GM23338 (cell line): ENCODE measurements at regions not wholly inside any gene's neighbourhood (a gene's known extent, or its start where the extent isn't known, plus 50 kb on each side); places are given as distances from the start of the nearest gene placed in this dataset.

ENCODE experiments used
- ATAC-seq: fragments of 200-7000 bp; cut with Tn5 transposase; 3 replicates; pipeline ENCODE4 v1.9.1; 2020
- DNase-seq: peaks from one replicate; pipeline ENCODE4 v3.0.0-alpha.2; 2015; ENCODE audit warnings: low spot score
- H2AFZ ChIP-seq: fragments of 200-600 bp; sonication (generic); 2 replicates; pipeline ENCODE4 v1.8.0; 2016; ENCODE audit warnings: antibody characterized with exemption, mild to moderate bottlenecking, moderate library complexity
- H3F3A ChIP-seq: fragments of 200-600 bp; sonication (generic); replicated peaks from 2 replicates; pipeline ENCODE4 v1.8.0; 2017; ENCODE audit warnings: antibody characterized with exemption, mixed run types, low read depth
- H3K27ac ChIP-seq: fragments of 200-600 bp; sonication (generic); 2 replicates; pipeline ENCODE4 v1.6.1; 2016; ENCODE audit warnings: low read depth
- H3K27me3 ChIP-seq: fragments of 200-600 bp; sonication (generic); 2 replicates; pipeline ENCODE4 v1.8.0; 2016; ENCODE audit warnings: mild to moderate bottlenecking, mixed run types, moderate library complexity; ENCODE audit not compliant: insufficient read depth
- H3K36me3 ChIP-seq: fragments of 200-600 bp; sonication (generic); 2 replicates; pipeline ENCODE4 v1.8.0; 2016; ENCODE audit warnings: mild to moderate bottlenecking; ENCODE audit not compliant: insufficient read depth
- H3K4me1 ChIP-seq: fragments of 200-600 bp; sonication (generic); 2 replicates; pipeline ENCODE4 v1.8.0; 2016; ENCODE audit warnings: mild to moderate bottlenecking, moderate library complexity; ENCODE audit not compliant: insufficient read depth
- H3K4me2 ChIP-seq: fragments of 200-600 bp; sonication (generic); 2 replicates; pipeline ENCODE4 v1.7.1; 2017; ENCODE audit warnings: mixed run types
- H3K4me3 ChIP-seq: fragments of 200-600 bp; sonication (generic); 2 replicates; pipeline ENCODE4 v1.6.1; 2016; ENCODE audit warnings: mixed run types
- H3K79me2 ChIP-seq: fragments of 200-600 bp; sonication (generic); replicated peaks from 2 replicates; pipeline ENCODE4 v1.8.0; 2017; ENCODE audit warnings: mild to moderate bottlenecking; ENCODE audit not compliant: insufficient read depth
- H3K9me2 ChIP-seq: fragments of 200-600 bp; sonication (generic); 2 replicates; pipeline ENCODE4 v1.8.0; 2017; ENCODE audit not compliant: insufficient read depth
- H4K20me1 ChIP-seq: fragments of 200-600 bp; sonication (generic); replicated peaks from 2 replicates; pipeline ENCODE4 v1.8.0; 2017; ENCODE audit warnings: mild to moderate bottlenecking; ENCODE audit not compliant: insufficient read depth
- H3K27ac Mint-ChIP-seq: 2 replicates; pipeline ENCODE4 v1.8.0; 2020; ENCODE audit warnings: inconsistent platforms, mild to moderate bottlenecking, moderate library complexity, mixed read lengths
- H3K27me3 Mint-ChIP-seq: 3 replicates; pipeline ENCODE4 v1.8.0; 2022; ENCODE audit warnings: low read depth, mild to moderate bottlenecking, moderate library complexity, mixed read lengths, inconsistent platforms; ENCODE audit not compliant: insufficient read depth, poor library complexity
- H3K36me3 Mint-ChIP-seq: 3 replicates; pipeline ENCODE4 v1.8.0; 2021; ENCODE audit warnings: low read depth, mild to moderate bottlenecking, inconsistent platforms, moderate library complexity, mixed read lengths
- H3K4me1 Mint-ChIP-seq: 3 replicates; pipeline ENCODE4 v1.8.0; 2020; ENCODE audit warnings: mild to moderate bottlenecking, inconsistent platforms, mixed read lengths
- H3K4me3 Mint-ChIP-seq: 3 replicates; pipeline ENCODE4 v1.8.0; 2021; ENCODE audit warnings: moderate library complexity, mild to moderate bottlenecking, inconsistent platforms, mixed read lengths
- H3K9me3 Mint-ChIP-seq: 3 replicates; pipeline ENCODE4 v1.8.0; 2020; ENCODE audit warnings: moderate library complexity, mild to moderate bottlenecking, inconsistent platforms, mixed read lengths
- CREB1 ChIP-seq: fragments of 250-450 bp; sonication (Bioruptor Pico); IDR thresholded peaks from 2 replicates; pipeline ENCODE4 v1.5.0; 2020; ENCODE audit warnings: low read depth, mild to moderate bottlenecking, moderate library complexity
- ETS1 ChIP-seq: IDR thresholded peaks from 2 replicates; pipeline ENCODE4 v1.6.1; 2016; ENCODE audit warnings: antibody characterized with exemption
- EZH2 ChIP-seq: fragments of 200-600 bp; sonication (generic); IDR thresholded peaks from one replicate; pipeline ENCODE4 v1.8.0; 2017; ENCODE audit warnings: antibody characterized with exemption, mild to moderate bottlenecking, low read depth; ENCODE audit not compliant: unreplicated experiment
- EZH2phosphoT487 ChIP-seq: fragments of 200-600 bp; sonication (generic); IDR thresholded peaks from one replicate; pipeline ENCODE4 v1.8.1; 2018; ENCODE audit warnings: antibody characterized with exemption; ENCODE audit not compliant: unreplicated experiment
- JUNB ChIP-seq: IDR thresholded peaks from one replicate; pipeline ENCODE4 v1.6.1; 2016; ENCODE audit warnings: antibody characterized with exemption; ENCODE audit not compliant: unreplicated experiment
- NANOG ChIP-seq: IDR thresholded peaks from 2 replicates; pipeline ENCODE4 v1.6.1; 2016; ENCODE audit warnings: antibody characterized with exemption, borderline replicate concordance
- POLR2AphosphoS5 ChIP-seq: IDR thresholded peaks from 2 replicates; pipeline ENCODE4 v1.6.1; 2016; ENCODE audit warnings: antibody characterized with exemption, low read depth
- REST ChIP-seq: IDR thresholded peaks from one replicate; pipeline ENCODE4 v1.6.1; 2018; ENCODE audit warnings: antibody characterized with exemption; ENCODE audit not compliant: unreplicated experiment
- STAT1 ChIP-seq: IDR thresholded peaks from one replicate; pipeline ENCODE4 v1.6.1; 2016; ENCODE audit warnings: antibody characterized with exemption; ENCODE audit not compliant: unreplicated experiment
- ZNF114 ChIP-seq: fragments of 250-450 bp; sonication (Bioruptor Pico); IDR thresholded peaks from 2 replicates; pipeline ENCODE4 v1.5.0; 2020; ENCODE audit warnings: mild to moderate bottlenecking, moderate library complexity
- ZNF331 ChIP-seq: fragments of 250-450 bp; sonication (Bioruptor Pico); IDR thresholded peaks from 2 replicates; pipeline ENCODE4 v1.5.0; 2020; ENCODE audit warnings: low read depth, mild to moderate bottlenecking, moderate library complexity
- TF ChIP-seq, protein P1 (sequence below), 2 experiments: fragments of 200-600 bp in 1 of 2; sonication (generic) in 1 of 2; conservative IDR thresholded peaks; 2 replicates each; pipeline versions ENCODE4 v1.5.1 to v1.6.1; 2016 to 2017; ENCODE audit warnings: antibody characterized with exemption in 2 of 2, low read depth in 2 of 2, mild to moderate bottlenecking in 2 of 2, moderate library complexity in 1 of 2
- TF ChIP-seq, protein P2 (sequence below): fragments of 250-450 bp; sonication (Bioruptor Pico); IDR thresholded peaks from 2 replicates; pipeline ENCODE4 v1.5.0; 2020; ENCODE audit warnings: mild to moderate bottlenecking, moderate library complexity

DNA sequence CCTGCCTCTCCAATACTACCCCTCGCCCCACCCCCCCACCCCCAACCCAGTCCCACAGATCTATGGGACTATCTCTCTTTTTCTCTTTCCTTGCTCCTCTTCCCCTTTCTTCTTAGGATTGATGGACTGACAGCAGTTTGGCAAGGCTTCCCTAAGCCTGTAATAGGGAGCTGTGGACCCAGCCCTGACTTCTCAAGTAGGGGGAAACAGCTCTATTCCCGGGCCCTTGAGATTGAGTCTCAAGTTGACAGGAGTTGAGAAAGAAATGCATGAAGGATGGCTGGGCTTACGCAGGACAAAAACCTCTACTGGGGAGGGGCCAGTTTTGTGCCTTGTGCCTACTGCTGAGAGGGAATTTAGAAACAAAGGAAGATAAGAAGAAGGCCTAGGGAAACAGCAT lies 60.4 kb downstream of the SMUG1 start:
- Histone ChIP-seq H3F3A (peaks cover 13% of the 10 kb centered on the region), H3K9me2 (no peaks in the 10 kb centered on the region), H3K4me1 (peaks cover 43% of the 10 kb centered on the region), H3K27ac (no peak overlapping the region), H2AFZ (no peak overlapping the region), H3K27me3 (peaks cover 100% of the 10 kb centered on the region), H3K4me3 (no peak overlapping the region), H3K36me3 (no peaks in the 10 kb centered on the region), H4K20me1 (peaks cover 30% of the 10 kb centered on the region), H3K79me2 (no peaks in the 10 kb centered on the region), H3K4me2 (peak overlapping the region; percentile 49; the same call in 1 of the 2 replicates)
- Mint-ChIP-seq H3K27ac (no peak overlapping the region), H3K27me3 (peaks cover 93% of the 10 kb centered on the region), H3K9me3 (peaks cover 6% of the 10 kb centered on the region; the same call in 2 of the 3 replicates), H3K4me1 (peaks cover 53% of the 10 kb centered on the region), H3K4me3 (no peak overlapping the region; the same call in 2 of the 3 replicates), H3K36me3 (peaks cover 6% of the 10 kb centered on the region; the same call in 1 of the 3 replicates)
- TF ChIP-seq ZNF331 (CRISPR knock-in tag) (no peak), NANOG (no peak), REST (no peak), ZNF114 (CRISPR knock-in tag) (no peak), JUNB (no peak), EZH2phosphoT487 (no peak), POLR2AphosphoS5 (no peak), STAT1 (no peak), ETS1 (no peak), CREB1 (CRISPR knock-in tag) (no peak), EZH2 (no peak)
- TF ChIP-seq, protein P1, sequence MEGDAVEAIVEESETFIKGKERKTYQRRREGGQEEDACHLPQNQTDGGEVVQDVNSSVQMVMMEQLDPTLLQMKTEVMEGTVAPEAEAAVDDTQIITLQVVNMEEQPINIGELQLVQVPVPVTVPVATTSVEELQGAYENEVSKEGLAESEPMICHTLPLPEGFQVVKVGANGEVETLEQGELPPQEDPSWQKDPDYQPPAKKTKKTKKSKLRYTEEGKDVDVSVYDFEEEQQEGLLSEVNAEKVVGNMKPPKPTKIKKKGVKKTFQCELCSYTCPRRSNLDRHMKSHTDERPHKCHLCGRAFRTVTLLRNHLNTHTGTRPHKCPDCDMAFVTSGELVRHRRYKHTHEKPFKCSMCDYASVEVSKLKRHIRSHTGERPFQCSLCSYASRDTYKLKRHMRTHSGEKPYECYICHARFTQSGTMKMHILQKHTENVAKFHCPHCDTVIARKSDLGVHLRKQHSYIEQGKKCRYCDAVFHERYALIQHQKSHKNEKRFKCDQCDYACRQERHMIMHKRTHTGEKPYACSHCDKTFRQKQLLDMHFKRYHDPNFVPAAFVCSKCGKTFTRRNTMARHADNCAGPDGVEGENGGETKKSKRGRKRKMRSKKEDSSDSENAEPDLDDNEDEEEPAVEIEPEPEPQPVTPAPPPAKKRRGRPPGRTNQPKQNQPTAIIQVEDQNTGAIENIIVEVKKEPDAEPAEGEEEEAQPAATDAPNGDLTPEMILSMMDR (conservative IDR thresholded peaks at IDR 0.05; ENCODE audit: low read depth in 2 of 2) = no peak
- TF ChIP-seq, protein P2, sequence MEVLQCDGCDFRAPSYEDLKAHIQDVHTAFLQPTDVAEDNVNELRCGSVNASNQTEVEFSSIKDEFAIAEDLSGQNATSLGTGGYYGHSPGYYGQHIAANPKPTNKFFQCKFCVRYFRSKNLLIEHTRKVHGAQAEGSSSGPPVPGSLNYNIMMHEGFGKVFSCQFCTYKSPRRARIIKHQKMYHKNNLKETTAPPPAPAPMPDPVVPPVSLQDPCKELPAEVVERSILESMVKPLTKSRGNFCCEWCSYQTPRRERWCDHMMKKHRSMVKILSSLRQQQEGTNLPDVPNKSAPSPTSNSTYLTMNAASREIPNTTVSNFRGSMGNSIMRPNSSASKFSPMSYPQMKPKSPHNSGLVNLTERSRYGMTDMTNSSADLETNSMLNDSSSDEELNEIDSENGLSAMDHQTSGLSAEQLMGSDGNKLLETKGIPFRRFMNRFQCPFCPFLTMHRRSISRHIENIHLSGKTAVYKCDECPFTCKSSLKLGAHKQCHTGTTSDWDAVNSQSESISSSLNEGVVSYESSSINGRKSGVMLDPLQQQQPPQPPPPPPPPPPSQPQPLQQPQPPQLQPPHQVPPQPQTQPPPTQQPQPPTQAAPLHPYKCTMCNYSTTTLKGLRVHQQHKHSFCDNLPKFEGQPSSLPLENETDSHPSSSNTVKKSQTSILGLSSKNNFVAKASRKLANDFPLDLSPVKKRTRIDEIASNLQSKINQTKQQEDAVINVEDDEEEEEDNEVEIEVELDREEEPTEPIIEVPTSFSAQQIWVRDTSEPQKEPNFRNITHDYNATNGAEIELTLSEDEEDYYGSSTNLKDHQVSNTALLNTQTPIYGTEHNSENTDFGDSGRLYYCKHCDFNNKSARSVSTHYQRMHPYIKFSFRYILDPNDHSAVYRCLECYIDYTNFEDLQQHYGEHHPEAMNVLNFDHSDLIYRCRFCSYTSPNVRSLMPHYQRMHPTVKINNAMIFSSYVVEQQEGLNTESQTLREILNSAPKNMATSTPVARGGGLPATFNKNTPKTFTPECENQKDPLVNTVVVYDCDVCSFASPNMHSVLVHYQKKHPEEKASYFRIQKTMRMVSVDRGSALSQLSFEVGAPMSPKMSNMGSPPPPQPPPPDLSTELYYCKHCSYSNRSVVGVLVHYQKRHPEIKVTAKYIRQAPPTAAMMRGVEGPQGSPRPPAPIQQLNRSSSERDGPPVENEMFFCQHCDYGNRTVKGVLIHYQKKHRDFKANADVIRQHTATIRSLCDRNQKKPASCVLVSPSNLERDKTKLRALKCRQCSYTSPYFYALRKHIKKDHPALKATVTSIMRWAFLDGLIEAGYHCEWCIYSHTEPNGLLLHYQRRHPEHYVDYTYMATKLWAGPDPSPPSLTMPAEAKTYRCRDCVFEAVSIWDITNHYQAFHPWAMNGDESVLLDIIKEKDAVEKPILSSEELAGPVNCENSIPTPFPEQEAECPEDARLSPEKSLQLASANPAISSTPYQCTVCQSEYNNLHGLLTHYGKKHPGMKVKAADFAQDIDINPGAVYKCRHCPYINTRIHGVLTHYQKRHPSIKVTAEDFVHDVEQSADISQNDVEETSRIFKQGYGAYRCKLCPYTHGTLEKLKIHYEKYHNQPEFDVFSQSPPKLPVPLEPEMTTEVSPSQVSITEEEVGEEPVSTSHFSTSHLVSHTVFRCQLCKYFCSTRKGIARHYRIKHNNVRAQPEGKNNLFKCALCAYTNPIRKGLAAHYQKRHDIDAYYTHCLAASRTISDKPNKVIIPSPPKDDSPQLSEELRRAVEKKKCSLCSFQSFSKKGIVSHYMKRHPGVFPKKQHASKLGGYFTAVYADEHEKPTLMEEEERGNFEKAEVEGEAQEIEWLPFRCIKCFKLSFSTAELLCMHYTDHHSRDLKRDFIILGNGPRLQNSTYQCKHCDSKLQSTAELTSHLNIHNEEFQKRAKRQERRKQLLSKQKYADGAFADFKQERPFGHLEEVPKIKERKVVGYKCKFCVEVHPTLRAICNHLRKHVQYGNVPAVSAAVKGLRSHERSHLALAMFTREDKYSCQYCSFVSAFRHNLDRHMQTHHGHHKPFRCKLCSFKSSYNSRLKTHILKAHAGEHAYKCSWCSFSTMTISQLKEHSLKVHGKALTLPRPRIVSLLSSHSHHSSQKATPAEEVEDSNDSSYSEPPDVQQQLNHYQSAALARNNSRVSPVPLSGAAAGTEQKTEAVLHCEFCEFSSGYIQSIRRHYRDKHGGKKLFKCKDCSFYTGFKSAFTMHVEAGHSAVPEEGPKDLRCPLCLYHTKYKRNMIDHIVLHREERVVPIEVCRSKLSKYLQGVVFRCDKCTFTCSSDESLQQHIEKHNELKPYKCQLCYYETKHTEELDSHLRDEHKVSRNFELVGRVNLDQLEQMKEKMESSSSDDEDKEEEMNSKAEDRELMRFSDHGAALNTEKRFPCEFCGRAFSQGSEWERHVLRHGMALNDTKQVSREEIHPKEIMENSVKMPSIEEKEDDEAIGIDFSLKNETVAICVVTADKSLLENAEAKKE (CRISPR knock-in tag) = no peak
- DNase-seq = no peak
- no peak; the same call in 2 of the 3 replicates for ATAC-seq
